ENCODE measurements at regions not wholly inside any gene's neighbourhood (a gene's known extent, or its start where the extent isn't known, plus 50 kb on each side); places are given as distances from the start of the nearest gene placed in this dataset.

DNA sequence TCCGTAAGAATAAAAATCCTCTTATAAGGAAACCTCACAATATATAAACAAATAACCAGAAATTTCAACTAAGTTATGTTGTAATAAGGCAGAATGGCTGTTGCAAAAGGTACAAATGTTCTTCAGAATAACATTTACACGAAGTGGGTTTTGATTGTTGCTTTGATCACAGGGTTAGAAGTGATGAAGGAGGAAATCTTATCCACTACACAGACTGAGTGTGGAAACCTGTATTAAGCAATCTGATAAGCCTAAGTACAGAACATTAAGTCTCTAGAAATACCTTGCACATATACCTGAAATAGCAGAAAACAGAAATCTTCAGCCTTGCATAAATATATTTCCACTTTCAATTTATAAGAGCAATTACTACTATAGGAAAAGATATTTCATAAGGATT is 251.9 kb downstream of the ETV1 start:
- no peak overlapping the region for H3K27ac ChIP-seq
- TF ChIP-seq, protein P1, sequence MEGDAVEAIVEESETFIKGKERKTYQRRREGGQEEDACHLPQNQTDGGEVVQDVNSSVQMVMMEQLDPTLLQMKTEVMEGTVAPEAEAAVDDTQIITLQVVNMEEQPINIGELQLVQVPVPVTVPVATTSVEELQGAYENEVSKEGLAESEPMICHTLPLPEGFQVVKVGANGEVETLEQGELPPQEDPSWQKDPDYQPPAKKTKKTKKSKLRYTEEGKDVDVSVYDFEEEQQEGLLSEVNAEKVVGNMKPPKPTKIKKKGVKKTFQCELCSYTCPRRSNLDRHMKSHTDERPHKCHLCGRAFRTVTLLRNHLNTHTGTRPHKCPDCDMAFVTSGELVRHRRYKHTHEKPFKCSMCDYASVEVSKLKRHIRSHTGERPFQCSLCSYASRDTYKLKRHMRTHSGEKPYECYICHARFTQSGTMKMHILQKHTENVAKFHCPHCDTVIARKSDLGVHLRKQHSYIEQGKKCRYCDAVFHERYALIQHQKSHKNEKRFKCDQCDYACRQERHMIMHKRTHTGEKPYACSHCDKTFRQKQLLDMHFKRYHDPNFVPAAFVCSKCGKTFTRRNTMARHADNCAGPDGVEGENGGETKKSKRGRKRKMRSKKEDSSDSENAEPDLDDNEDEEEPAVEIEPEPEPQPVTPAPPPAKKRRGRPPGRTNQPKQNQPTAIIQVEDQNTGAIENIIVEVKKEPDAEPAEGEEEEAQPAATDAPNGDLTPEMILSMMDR (conservative IDR thresholded peaks at IDR 0.05) = no peak

- H3K27ac ChIP-seq = no peak overlapping the region
- TF ChIP-seq, protein P1 (conservative IDR thresholded peaks at IDR 0.05) = no peak
Observed at GRCh38 chr7:13742126-13742525, 247.3 kb downstream of the ETV1 start.

GRCh38 chr7:13742811-13743210 is 246.7 kb downstream of the ETV1 start:
- TF ChIP-seq, protein P1 (conservative IDR thresholded peaks at IDR 0.05) = peak; percentile 77
- no peak overlapping the region; the same call in 1 of the 2 replicates for H3K27ac ChIP-seq

- peak overlapping the region; percentile 0; the same call in 1 of the 2 replicates for H3K27ac ChIP-seq
Observed at GRCh38 chr7:13743226-13743625, 246.2 kb downstream of the ETV1 start.

GRCh38 chr7:13745530-13745929 is 243.9 kb downstream of the ETV1 start:
- no peak overlapping the region for H3K27ac ChIP-seq
- TF ChIP-seq, protein P1 (conservative IDR thresholded peaks at IDR 0.05) = no peak

More at GRCh38 chr7:13743226-13743625, 246.2 kb downstream of the ETV1 start:
- TF ChIP-seq, protein P1 (conservative IDR thresholded peaks at IDR 0.05) = no peak

- TF ChIP-seq, protein P1 (conservative IDR thresholded peaks at IDR 0.05) = no peak
- H3K27ac ChIP-seq = no peak overlapping the region
Observed at GRCh38 chr7:13748998-13749397, 240.5 kb downstream of the ETV1 start.

GRCh38 chr7:13749636-13750035 is 239.8 kb downstream of the ETV1 start:
- TF ChIP-seq, protein P1 (conservative IDR thresholded peaks at IDR 0.05) = no peak
- no peak overlapping the region for H3K27ac ChIP-seq

All from VCaP (cell line).